Liver (tissue), 8 donors: ENCODE measurements at regions not wholly inside any gene's neighbourhood (a gene's known extent, or its start where the extent isn't known, plus 50 kb on each side); places are given as distances from the start of the nearest gene placed in this dataset.

Experiments used
- DNase-seq: peaks from one replicate; pipeline ENCODE4 v3.0.0-alpha.2; 2017; ENCODE audit warnings: low spot score
- H3K27ac ChIP-seq, 2 donors: one replicate each; pipeline ENCODE4 v1.7.0; 2013; ENCODE audit warnings: inconsistent platforms in 2 of 2, low read length in 2 of 2, control low read depth in 1 of 2, low read depth in 1 of 2, mild to moderate bottlenecking in 1 of 2
- H3K27me3 ChIP-seq, 4 donors: one replicate each; pipeline versions ENCODE4 v1.6.1 to v1.7.0; 2013; ENCODE audit warnings: low read length in 3 of 4, inconsistent platforms in 1 of 4, mild to moderate bottlenecking in 1 of 4, moderate library complexity in 1 of 4; ENCODE audit not compliant: control insufficient read depth in 4 of 4, insufficient read depth in 4 of 4
- H3K36me3 ChIP-seq, 4 donors: one replicate each; pipeline versions ENCODE4 v1.6.1 to v1.7.0; 2013; ENCODE audit warnings: low read length in 3 of 4, mild to moderate bottlenecking in 3 of 4, low read depth in 1 of 4, moderate library complexity in 1 of 4; ENCODE audit not compliant: control insufficient read depth in 4 of 4, insufficient read depth in 3 of 4
- H3K4me1 ChIP-seq, 4 donors: one replicate each; pipeline versions ENCODE4 v1.6.1 to v1.7.0; 2013; ENCODE audit warnings: low read length in 3 of 4, mild to moderate bottlenecking in 3 of 4, moderate library complexity in 1 of 4; ENCODE audit not compliant: control insufficient read depth in 4 of 4, insufficient read depth in 4 of 4
- H3K4me3 ChIP-seq, 3 donors: one replicate each; pipeline versions ENCODE4 v1.6.1 to v1.7.0; 2013; ENCODE audit warnings: low read length in 3 of 3, control low read depth in 1 of 3, low read depth in 1 of 3, mild to moderate bottlenecking in 1 of 3
- H3K9ac ChIP-seq, 2 donors: one replicate each; pipeline ENCODE4 v1.7.0; 2013; ENCODE audit warnings: low read length in 2 of 2, mild to moderate bottlenecking in 2 of 2, moderate library complexity in 2 of 2, control low read depth in 1 of 2, low read depth in 1 of 2
- H3K9me3 ChIP-seq, 4 donors: one replicate each; pipeline versions ENCODE4 v1.6.1 to v1.7.0; 2013; ENCODE audit warnings: low read length in 3 of 4; ENCODE audit not compliant: control insufficient read depth in 4 of 4
- EGR1 ChIP-seq, 2 donors: IDR thresholded peaks; 2 replicates each; pipeline ENCODE4 v1.6.1; 2016 to 2018; ENCODE audit warnings: antibody characterized with exemption in 2 of 2, low read depth in 2 of 2
- FOXA1 ChIP-seq: IDR thresholded peaks from 2 replicates; pipeline ENCODE4 v1.6.1; 2016; ENCODE audit warnings: antibody characterized with exemption
- FOXA2 ChIP-seq: IDR thresholded peaks from 2 replicates; pipeline ENCODE4 v1.6.1; 2016; ENCODE audit warnings: antibody characterized with exemption
- GABPA ChIP-seq, 2 donors: IDR thresholded peaks in 1 of 2; conservative IDR thresholded peaks in 1 of 2; 2 replicates each; pipeline ENCODE4 v1.6.1; 2016; ENCODE audit warnings: antibody characterized with exemption in 2 of 2, mild to moderate bottlenecking in 1 of 2, moderate library complexity in 1 of 2
- HNF4A ChIP-seq, 2 donors: conservative IDR thresholded peaks; 2 replicates each; pipeline ENCODE4 v1.6.1; 2016; ENCODE audit warnings: antibody characterized with exemption in 2 of 2, mild to moderate bottlenecking in 2 of 2
- HNF4G ChIP-seq: IDR thresholded peaks from 2 replicates; pipeline ENCODE4 v1.6.1; 2016; ENCODE audit warnings: antibody characterized with exemption
- JUND ChIP-seq, 2 donors: IDR thresholded peaks; 2 replicates each; pipeline ENCODE4 v1.6.1; 2016; ENCODE audit warnings: antibody characterized with exemption in 2 of 2
- NR2F2 ChIP-seq: IDR thresholded peaks from 2 replicates; pipeline ENCODE4 v1.6.1; 2016; ENCODE audit warnings: antibody characterized with exemption
- RAD21 ChIP-seq, 2 donors: IDR thresholded peaks; 2 replicates each; pipeline ENCODE4 v1.6.1; 2016; ENCODE audit warnings: antibody characterized with exemption in 2 of 2, mild to moderate bottlenecking in 2 of 2
- RXRA ChIP-seq, 2 donors: IDR thresholded peaks; 2 replicates each; pipeline ENCODE4 v1.6.1; 2017 to 2018; ENCODE audit warnings: antibody characterized with exemption in 2 of 2, mild to moderate bottlenecking in 1 of 2
- SP1 ChIP-seq: IDR thresholded peaks from 2 replicates; pipeline ENCODE4 v1.6.1; 2018; ENCODE audit warnings: antibody characterized with exemption, mild to moderate bottlenecking
- TAF1 ChIP-seq: conservative IDR thresholded peaks from 2 replicates; pipeline ENCODE4 v1.6.1; 2016; ENCODE audit warnings: antibody characterized with exemption, mild to moderate bottlenecking
- YY1 ChIP-seq: IDR thresholded peaks from 2 replicates; pipeline ENCODE4 v1.6.1; 2016; ENCODE audit warnings: antibody characterized with exemption, mild to moderate bottlenecking
- WGBS: extraction: QIAGEN DNeasy Blood & Tissue Kit; methylation state at CpG from one replicate; pipeline ENCODE4 v1.1.7; 2013; 5-methylcytosine and 5-hydroxymethylcytosine counted together
- TF ChIP-seq, protein P1 (sequence below): IDR thresholded peaks from 2 replicates; pipeline ENCODE4 v1.6.1; 2016; ENCODE audit warnings: antibody characterized with exemption, mild to moderate bottlenecking
- TF ChIP-seq, protein P2 (sequence below): fragments of 150-350 bp; IDR thresholded peaks from 2 replicates; pipeline ENCODE4 v1.5.1; 2017; ENCODE audit warnings: improper control_type of control experiment, low read depth, low read length; ENCODE audit not compliant: missing input control
- TF ChIP-seq, protein P3 (sequence below): IDR thresholded peaks from 2 replicates; pipeline ENCODE4 v1.6.1; 2016; ENCODE audit warnings: antibody characterized with exemption
- TF ChIP-seq, protein P4 (sequence below): IDR thresholded peaks from 2 replicates; pipeline ENCODE4 v1.6.1; 2016; ENCODE audit warnings: antibody characterized with exemption
- TF ChIP-seq, protein P5 (sequence below): IDR thresholded peaks from 2 replicates; pipeline ENCODE4 v1.6.1; 2016; ENCODE audit warnings: antibody characterized with exemption
- donor health status: healthy.
- donor health status: healthy.
- donor health status: healthy.
- donor health status: healthy.
- donor health status: healthy.

DNA sequence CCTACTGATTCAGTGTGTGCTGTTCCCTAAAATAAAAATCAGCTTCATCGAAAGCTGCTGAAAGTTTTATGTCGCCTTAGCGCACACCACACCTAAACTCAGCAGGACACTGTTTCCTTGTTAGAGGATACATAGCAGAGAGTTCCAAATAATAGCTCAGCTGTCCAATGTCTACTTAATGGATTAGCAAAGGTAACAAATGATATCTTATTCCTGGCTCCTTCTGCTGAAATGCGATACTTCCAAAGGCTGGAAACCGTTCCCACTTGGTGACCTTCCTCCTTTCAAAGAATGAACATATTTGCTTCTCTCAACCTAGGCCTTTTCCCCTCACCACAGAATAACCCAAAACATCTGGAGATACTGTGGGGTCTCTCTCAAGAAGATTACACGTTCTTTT, 189.5 kb upstream of the GMDS start:
- no peak overlapping the region for H3K4me3 ChIP-seq
- no peak for TF ChIP-seq SP1
- TF ChIP-seq, protein P1, sequence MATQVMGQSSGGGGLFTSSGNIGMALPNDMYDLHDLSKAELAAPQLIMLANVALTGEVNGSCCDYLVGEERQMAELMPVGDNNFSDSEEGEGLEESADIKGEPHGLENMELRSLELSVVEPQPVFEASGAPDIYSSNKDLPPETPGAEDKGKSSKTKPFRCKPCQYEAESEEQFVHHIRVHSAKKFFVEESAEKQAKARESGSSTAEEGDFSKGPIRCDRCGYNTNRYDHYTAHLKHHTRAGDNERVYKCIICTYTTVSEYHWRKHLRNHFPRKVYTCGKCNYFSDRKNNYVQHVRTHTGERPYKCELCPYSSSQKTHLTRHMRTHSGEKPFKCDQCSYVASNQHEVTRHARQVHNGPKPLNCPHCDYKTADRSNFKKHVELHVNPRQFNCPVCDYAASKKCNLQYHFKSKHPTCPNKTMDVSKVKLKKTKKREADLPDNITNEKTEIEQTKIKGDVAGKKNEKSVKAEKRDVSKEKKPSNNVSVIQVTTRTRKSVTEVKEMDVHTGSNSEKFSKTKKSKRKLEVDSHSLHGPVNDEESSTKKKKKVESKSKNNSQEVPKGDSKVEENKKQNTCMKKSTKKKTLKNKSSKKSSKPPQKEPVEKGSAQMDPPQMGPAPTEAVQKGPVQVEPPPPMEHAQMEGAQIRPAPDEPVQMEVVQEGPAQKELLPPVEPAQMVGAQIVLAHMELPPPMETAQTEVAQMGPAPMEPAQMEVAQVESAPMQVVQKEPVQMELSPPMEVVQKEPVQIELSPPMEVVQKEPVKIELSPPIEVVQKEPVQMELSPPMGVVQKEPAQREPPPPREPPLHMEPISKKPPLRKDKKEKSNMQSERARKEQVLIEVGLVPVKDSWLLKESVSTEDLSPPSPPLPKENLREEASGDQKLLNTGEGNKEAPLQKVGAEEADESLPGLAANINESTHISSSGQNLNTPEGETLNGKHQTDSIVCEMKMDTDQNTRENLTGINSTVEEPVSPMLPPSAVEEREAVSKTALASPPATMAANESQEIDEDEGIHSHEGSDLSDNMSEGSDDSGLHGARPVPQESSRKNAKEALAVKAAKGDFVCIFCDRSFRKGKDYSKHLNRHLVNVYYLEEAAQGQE: no peak
- TF ChIP-seq RXRA (IDR thresholded peaks at IDR 0.05): no peak
- no peak for TF ChIP-seq EGR1 (IDR thresholded peaks at IDR 0.05; ENCODE audit: low read depth in 2 of 2)
- no peak for TF ChIP-seq RAD21 (IDR thresholded peaks at IDR 0.05)
- no peak for TF ChIP-seq JUND (IDR thresholded peaks at IDR 0.05)
- no peak for TF ChIP-seq NR2F2
- TF ChIP-seq, protein P2, sequence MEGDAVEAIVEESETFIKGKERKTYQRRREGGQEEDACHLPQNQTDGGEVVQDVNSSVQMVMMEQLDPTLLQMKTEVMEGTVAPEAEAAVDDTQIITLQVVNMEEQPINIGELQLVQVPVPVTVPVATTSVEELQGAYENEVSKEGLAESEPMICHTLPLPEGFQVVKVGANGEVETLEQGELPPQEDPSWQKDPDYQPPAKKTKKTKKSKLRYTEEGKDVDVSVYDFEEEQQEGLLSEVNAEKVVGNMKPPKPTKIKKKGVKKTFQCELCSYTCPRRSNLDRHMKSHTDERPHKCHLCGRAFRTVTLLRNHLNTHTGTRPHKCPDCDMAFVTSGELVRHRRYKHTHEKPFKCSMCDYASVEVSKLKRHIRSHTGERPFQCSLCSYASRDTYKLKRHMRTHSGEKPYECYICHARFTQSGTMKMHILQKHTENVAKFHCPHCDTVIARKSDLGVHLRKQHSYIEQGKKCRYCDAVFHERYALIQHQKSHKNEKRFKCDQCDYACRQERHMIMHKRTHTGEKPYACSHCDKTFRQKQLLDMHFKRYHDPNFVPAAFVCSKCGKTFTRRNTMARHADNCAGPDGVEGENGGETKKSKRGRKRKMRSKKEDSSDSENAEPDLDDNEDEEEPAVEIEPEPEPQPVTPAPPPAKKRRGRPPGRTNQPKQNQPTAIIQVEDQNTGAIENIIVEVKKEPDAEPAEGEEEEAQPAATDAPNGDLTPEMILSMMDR: no peak
- H3K27me3 ChIP-seq: no peaks in the 10 kb centered on the region
- H3K27ac ChIP-seq: no peak overlapping the region
- H3K9ac ChIP-seq: no peak overlapping the region
- peaks cover 0 to 2% (median 0%) of the 10 kb centered on the region in 4 donors for H3K4me1 ChIP-seq
- DNase-seq: no peak
- H3K9me3 ChIP-seq: no peaks in the 10 kb centered on the region
- WGBS: 93% methylated on average over 6 of the region's 6 CpGs
- H3K36me3 ChIP-seq: no peaks in the 10 kb centered on the region

DNA sequence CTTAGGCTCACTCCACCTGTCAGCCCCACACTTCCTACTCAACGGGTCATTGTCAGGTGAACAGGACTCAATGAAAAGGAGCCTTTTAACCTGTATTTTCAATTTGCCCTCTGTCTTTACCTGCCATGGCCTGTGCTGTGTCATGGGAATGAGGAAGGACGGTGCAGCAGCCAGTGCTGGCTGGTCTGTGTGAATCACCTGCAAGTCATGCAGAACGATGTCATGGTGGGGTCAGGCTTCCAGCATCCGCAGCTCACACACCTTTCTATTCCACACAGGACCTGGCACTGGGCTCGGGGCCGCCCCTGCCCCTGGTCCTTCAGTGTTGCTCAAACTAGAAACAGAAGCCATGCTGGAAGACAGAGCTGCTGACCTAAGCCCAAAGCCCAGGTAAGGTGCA, 188.7 kb upstream of the GMDS start:
- Histone ChIP-seq H3K4me3 (no peak overlapping the region), H3K9me3 (no peaks in the 10 kb centered on the region), H3K27me3 (no peaks in the 10 kb centered on the region), H3K9ac (no peak overlapping the region), H3K36me3 (no peaks in the 10 kb centered on the region), H3K27ac (no peak overlapping the region), H3K4me1 (peaks cover 0 to 2% (median 0%) of the 10 kb centered on the region in 4 donors)
- TF ChIP-seq FOXA1 (no peak), RAD21 (IDR thresholded peaks at IDR 0.05) (no peak), RXRA (IDR thresholded peaks at IDR 0.05) (no peak), YY1 (no peak), HNF4A (conservative IDR thresholded peaks at IDR 0.05) (no peak), FOXA2 (no peak), GABPA (IDR thresholded peaks at IDR 0.05 in 1 of 2, conservative IDR thresholded peaks at IDR 0.05 in 1 of 2) (no peak), EGR1 (IDR thresholded peaks at IDR 0.05; ENCODE audit: low read depth in 2 of 2) (no peak), NR2F2 (no peak), SP1 (no peak), HNF4G (no peak), JUND (IDR thresholded peaks at IDR 0.05) (no peak), TAF1 (no peak)
- TF ChIP-seq, protein P2: no peak
- TF ChIP-seq, protein P3, sequence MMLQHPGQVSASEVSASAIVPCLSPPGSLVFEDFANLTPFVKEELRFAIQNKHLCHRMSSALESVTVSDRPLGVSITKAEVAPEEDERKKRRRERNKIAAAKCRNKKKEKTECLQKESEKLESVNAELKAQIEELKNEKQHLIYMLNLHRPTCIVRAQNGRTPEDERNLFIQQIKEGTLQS: no peak
- TF ChIP-seq, protein P4, sequence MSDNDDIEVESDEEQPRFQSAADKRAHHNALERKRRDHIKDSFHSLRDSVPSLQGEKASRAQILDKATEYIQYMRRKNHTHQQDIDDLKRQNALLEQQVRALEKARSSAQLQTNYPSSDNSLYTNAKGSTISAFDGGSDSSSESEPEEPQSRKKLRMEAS: no peak
- TF ChIP-seq, protein P5, sequence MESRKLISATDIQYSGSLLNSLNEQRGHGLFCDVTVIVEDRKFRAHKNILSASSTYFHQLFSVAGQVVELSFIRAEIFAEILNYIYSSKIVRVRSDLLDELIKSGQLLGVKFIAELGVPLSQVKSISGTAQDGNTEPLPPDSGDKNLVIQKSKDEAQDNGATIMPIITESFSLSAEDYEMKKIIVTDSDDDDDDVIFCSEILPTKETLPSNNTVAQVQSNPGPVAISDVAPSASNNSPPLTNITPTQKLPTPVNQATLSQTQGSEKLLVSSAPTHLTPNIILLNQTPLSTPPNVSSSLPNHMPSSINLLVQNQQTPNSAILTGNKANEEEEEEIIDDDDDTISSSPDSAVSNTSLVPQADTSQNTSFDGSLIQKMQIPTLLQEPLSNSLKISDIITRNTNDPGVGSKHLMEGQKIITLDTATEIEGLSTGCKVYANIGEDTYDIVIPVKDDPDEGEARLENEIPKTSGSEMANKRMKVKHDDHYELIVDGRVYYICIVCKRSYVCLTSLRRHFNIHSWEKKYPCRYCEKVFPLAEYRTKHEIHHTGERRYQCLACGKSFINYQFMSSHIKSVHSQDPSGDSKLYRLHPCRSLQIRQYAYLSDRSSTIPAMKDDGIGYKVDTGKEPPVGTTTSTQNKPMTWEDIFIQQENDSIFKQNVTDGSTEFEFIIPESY: no peak
- TF ChIP-seq, protein P1: no peak
- WGBS: 98% methylated on average over 6 of the region's 6 CpGs
- no peak for DNase-seq
